Activated CD4-positive, alpha-beta T cell treated with anti-CD3 and anti-CD28 coated beads, Interleukin-2, amount 50 U/mL, for 4 hours (primary cell): ENCODE measurements at regions not wholly inside any gene's neighbourhood (a gene's known extent, or its start where the extent isn't known, plus 50 kb on each side); places are given as distances from the start of the nearest gene placed in this dataset.
"Not testable (repeated sequence)": the region's sequence is repeated elsewhere in the genome, so short reads cannot be mapped to it uniquely, and the experiment has no call there.

Experiments used
- DNase-seq, 2 experiments: peaks; one replicate each; pipeline ENCODE4 v3.0.0-alpha.2; 2020

- DNase-seq, result no peak
Observed at GRCh38 chr1:2953688-2954285, 67.5 kb upstream of the ACTRT2 start.

GRCh38 chr1:2955652-2956051 lies 65.6 kb upstream of the ACTRT2 start:
- no peak for DNase-seq

DNA sequence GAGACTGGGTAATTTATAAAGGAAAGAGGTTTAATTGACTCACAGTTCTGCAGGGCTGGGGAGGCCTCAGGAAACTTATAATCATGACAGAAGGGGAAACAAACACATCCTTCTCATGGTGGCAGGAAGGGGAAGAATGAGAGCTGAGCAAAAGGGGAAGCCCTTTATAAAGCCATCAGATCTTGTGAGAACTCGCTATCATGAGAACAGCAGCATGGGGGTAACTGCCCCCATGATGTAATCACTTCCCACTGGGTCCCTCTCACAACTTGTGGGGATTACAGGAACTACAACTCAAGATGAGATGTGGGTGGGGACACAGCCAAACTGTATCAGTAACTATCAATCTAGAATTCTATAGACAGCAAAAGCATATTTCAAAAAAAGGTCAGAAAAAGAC lies 64.7 kb upstream of the ACTRT2 start:
- DNase-seq, result no peak

- DNase-seq, result no peak
Observed at GRCh38 chr1:2957329-2957728, 63.9 kb upstream of the ACTRT2 start.

DNA sequence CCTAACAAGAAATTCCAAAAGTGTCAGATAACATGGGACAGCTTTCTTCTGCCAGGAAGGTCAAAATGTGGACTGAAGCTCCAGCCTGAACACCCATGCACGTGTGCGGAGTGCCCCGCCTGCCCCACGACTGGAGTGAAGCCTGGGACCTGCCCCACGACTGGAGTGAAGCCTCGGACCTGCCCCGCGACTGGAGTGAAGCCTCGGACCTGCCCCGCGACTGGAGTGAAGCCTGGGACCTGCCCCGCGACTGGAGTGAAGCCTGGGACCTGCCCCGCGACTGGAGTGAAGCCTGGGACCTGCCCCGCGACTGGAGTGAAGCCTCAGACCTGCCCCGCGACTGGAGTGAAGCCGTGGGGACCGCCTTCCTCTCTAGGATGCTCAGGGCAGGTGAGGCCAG lies 61.4 kb upstream of the ACTRT2 start:
- not testable (repeated sequence) for DNase-seq

DNA sequence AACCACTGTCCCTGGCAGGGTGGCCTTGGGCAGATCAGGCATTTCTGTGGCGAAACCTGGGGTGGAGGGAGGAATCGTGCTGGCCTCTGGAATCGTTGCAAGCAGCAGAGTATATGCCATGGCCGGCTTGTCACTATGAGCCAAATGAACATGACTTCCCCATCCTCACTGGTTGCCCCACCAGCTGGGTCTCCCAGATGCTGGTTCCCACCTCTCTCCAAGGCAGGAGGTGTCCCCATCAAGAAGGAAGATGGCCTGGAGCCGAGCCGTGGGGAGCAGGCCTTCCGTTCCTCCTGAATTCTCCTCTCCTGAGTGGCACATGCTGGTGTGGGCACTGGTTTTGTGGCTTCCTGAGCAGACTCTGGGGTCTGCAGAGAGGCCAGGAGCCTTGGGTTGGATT lies 60.2 kb upstream of the ACTRT2 start:
- DNase-seq, result no peak

GRCh38 chr1:2961661-2962060 lies 59.6 kb upstream of the ACTRT2 start:
- no peak for DNase-seq

- no peak for DNase-seq
Observed at GRCh38 chr1:2962061-2962460, 59.2 kb upstream of the ACTRT2 start.

- DNase-seq, result no peak
Observed at GRCh38 chr1:2962541-2962940, 58.7 kb upstream of the ACTRT2 start.

DNA sequence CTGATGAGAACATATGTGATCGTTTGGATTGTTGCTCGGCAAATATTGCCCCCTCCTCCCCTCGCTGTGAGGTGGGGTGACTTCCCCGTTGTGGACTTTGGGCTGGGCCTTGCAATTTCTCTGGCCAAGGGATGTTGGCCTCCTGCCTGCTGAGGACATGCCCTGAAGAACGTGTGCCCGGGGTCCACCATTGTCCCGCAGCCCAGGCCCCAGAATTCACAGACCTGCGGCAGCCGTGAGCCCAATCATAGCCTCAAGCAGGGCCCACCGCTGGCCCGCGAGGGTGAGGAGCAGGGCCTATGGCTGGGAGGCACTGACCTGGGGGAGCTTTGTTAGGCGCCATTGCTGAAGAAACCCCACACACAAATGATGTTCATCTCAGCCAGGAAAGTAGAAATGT lies 58.3 kb upstream of the ACTRT2 start:
- DNase-seq, result no peak

- DNase-seq, result no peak
Observed at GRCh38 chr1:2965676-2966075, 55.6 kb upstream of the ACTRT2 start.

GRCh38 chr1:2966449-2967328 lies 54.6 kb upstream of the ACTRT2 start:
- no peak for DNase-seq

GRCh38 chr1:2967329-2967725 lies 53.9 kb upstream of the ACTRT2 start:
- no peak for DNase-seq

DNA sequence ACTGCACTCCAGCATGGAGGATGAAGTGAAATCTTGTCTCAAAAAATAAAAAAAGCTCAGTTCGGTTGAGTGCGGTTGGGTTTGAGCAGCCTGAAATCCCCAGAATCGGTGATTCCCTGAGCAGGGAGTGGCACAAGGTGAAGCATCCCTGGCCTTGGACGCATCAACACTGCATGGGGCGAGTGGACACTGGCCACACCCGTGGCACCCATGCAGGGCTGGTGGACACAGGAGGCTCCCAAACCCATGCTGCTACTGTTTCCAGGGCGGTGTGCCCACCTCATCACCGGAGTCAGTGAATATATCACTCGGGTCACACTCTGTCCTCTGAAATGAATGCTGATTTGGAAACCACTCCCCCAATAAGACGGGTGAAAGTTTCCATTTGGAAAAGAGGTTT lies 53.4 kb upstream of the ACTRT2 start:
- no peak for DNase-seq

DNA sequence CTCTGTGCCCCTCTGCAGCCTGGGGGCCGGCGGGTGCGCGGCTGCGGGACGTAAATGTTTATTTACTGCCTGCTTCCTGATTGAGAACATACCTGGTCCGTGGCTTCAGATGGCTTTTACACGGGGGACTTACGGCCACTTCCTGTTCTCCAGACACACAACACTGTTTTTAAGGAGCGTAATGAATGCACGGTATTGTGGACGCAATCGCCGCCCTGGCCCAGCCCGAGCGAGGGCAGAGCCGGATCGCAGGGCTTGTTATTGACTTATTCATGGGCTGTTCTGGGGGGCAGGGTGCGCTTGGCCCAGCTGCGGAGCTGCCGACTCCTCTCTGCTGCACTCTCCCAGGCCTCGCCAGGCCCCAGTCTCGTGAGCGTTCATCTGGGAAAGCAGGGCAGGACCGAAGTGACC lies 52.8 kb upstream of the ACTRT2 start:
- no peak for DNase-seq

GRCh38 chr1:2969011-2969844 lies 52.0 kb upstream of the ACTRT2 start:
- DNase-seq, result no peak

DNA sequence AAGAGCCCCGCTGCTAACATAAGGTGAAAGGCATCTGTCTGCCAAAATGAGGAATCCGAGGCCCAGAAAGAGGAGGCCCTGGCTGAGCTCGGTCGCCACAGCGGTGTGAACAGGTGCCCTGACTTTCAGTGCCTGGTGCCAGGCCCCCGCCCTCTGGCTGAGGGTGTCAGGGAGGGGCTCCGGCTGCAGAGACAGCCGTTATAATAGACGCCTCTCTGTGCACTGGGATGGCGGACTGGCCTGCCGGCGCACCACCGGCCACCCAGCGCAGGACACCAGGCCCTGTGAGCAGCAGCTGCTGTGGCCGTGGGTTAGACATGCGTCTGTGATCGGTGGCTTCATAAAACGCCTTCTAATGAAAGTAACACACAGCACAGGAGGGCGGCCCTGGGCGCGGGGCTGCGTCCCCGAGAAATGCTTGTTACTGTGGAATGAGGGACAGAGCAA lies 51.4 kb upstream of the ACTRT2 start:
- no peak for DNase-seq

GRCh38 chr1:2970311-2971071 lies 50.8 kb upstream of the ACTRT2 start:
- DNase-seq, result no peak

DNA sequence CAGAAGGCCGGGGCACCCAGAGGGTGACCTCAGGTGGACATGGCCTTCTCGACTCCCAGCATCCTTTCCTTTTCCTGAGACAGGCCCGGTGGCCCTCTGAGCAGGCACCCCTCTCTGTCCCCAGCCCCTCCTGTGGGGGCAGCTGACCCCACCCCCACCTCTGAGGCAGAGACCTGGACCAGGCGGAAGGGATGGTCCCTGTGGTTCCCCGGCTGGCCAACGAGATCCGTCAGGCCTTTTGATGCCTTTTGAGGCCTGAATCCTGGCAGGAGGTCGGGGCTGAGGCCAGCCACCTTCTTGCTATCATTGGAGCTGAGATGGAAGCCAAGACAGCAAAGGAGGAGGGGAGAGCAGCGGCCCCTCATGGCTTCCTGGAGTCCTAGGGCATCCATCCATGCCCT lies 50.2 kb upstream of the ACTRT2 start:
- DNase-seq, result no peak
